Lower lobe of right lung (tissue), 2 donors: ENCODE measurements at regions not wholly inside any gene's neighbourhood (a gene's known extent, or its start where the extent isn't known, plus 50 kb on each side); places are given as distances from the start of the nearest gene placed in this dataset.

Experiments used
- ATAC-seq, 2 donors: fragments of 200-7000 bp; cut with Tn5 transposase; one replicate each; pipeline ENCODE4 v1.9.1; 2020 to 2022; ENCODE audit warnings: mild to moderate bottlenecking in 2 of 2, moderate library complexity in 2 of 2
- DNase-seq: peaks from one replicate; pipeline ENCODE4 v3.0.0-alpha.2; 2020
- H3K27ac ChIP-seq: fragments of 200-600 bp; one replicate; pipeline ENCODE4 v1.8.0; 2022
- H3K27me3 ChIP-seq: fragments of 200-600 bp; one replicate; pipeline ENCODE4 v1.8.0; 2022; ENCODE audit warnings: low read depth
- H3K36me3 ChIP-seq: fragments of 200-600 bp; one replicate; pipeline ENCODE4 v1.8.0; 2022; ENCODE audit warnings: mild to moderate bottlenecking
- H3K4me1 ChIP-seq: fragments of 200-600 bp; one replicate; pipeline ENCODE4 v1.8.0; 2022
- H3K4me3 ChIP-seq: fragments of 200-600 bp; one replicate; pipeline ENCODE4 v1.8.0; 2022; ENCODE audit warnings: mild to moderate bottlenecking
- H3K9me3 ChIP-seq: fragments of 200-600 bp; one replicate; pipeline ENCODE4 v1.8.0; 2022
- CTCF ChIP-seq: fragments of 200-600 bp; IDR thresholded peaks from one replicate; pipeline ENCODE4 v1.8.0; 2022; ENCODE audit warnings: antibody characterized with exemption, mild to moderate bottlenecking
- intact Hi-C: fragments of 100-400 bp; cut with DNase I; formaldehyde crosslinking; loops from one replicate; pipeline ENCODE4 v1.11.0; 2022
- donor health status: DM: no; HTN: yes; CAD: no; lungs with severe emphysema.

- Histone ChIP-seq H3K4me3 (no peak overlapping the region), H3K9me3 (no peaks in the 10 kb centered on the region), H3K27me3 (no peaks in the 10 kb centered on the region), H3K27ac (no peak overlapping the region), H3K4me1 (no peaks in the 10 kb centered on the region), H3K36me3 (no peaks in the 10 kb centered on the region)
- no peak for DNase-seq
- intact Hi-C loops: no loop called here
- no peak for ATAC-seq
- TF ChIP-seq CTCF: no peak
These were observed 516.6 kb downstream of the AGTPBP1 start for GRCh38 chr9:85225180-85225579.

GRCh38 chr9:85224729-85225128 is 517.0 kb downstream of the AGTPBP1 start:
- H3K4me3 ChIP-seq: no peak overlapping the region
- TF ChIP-seq CTCF: no peak
- ATAC-seq (no peak), DNase-seq (no peak)
- intact Hi-C loops: no loop called here
- H3K36me3 ChIP-seq: no peaks in the 10 kb centered on the region
- no peaks in the 10 kb centered on the region for H3K4me1 ChIP-seq
- H3K27me3 ChIP-seq: no peaks in the 10 kb centered on the region
- no peaks in the 10 kb centered on the region for H3K9me3 ChIP-seq
- no peak overlapping the region for H3K27ac ChIP-seq

GRCh38 chr9:85224301-85224700 is 517.5 kb downstream of the AGTPBP1 start:
- Histone ChIP-seq H3K27me3 (no peaks in the 10 kb centered on the region), H3K36me3 (no peaks in the 10 kb centered on the region), H3K4me1 (no peaks in the 10 kb centered on the region), H3K4me3 (no peak overlapping the region), H3K9me3 (no peaks in the 10 kb centered on the region), H3K27ac (no peak overlapping the region)
- DNase-seq: no peak
- no peak for TF ChIP-seq CTCF
- no peak for ATAC-seq
- intact Hi-C loops: no loop called here

- H3K4me1 ChIP-seq: no peaks in the 10 kb centered on the region
- H3K27ac ChIP-seq: no peak overlapping the region
- no peaks in the 10 kb centered on the region for H3K9me3 ChIP-seq
- no peaks in the 10 kb centered on the region for H3K36me3 ChIP-seq
- intact Hi-C loops: no loop called here
- H3K27me3 ChIP-seq: no peaks in the 10 kb centered on the region
- no peak overlapping the region for H3K4me3 ChIP-seq
- TF ChIP-seq CTCF: no peak
- ATAC-seq (no peak), DNase-seq (no peak)
These were observed 518.1 kb downstream of the AGTPBP1 start for GRCh38 chr9:85223506-85224125.

- TF ChIP-seq CTCF: no peak
- no peak overlapping the region for H3K27ac ChIP-seq
- H3K4me1 ChIP-seq: no peaks in the 10 kb centered on the region
- H3K27me3 ChIP-seq: no peaks in the 10 kb centered on the region
- H3K4me3 ChIP-seq: no peak overlapping the region
- no peaks in the 10 kb centered on the region for H3K9me3 ChIP-seq
- no peaks in the 10 kb centered on the region for H3K36me3 ChIP-seq
- DNase-seq (no peak), ATAC-seq (no peak)
- intact Hi-C loops: no loop called here
These were observed 525.2 kb downstream of the AGTPBP1 start for GRCh38 chr9:85216601-85217000.

- no peak for TF ChIP-seq CTCF
- Histone ChIP-seq H3K36me3 (no peaks in the 10 kb centered on the region), H3K27ac (no peak overlapping the region), H3K4me3 (no peak overlapping the region), H3K27me3 (no peaks in the 10 kb centered on the region), H3K4me1 (no peaks in the 10 kb centered on the region), H3K9me3 (no peaks in the 10 kb centered on the region)
- intact Hi-C loops: no loop called here
- ATAC-seq (no peak), DNase-seq (no peak)
These were observed 525.8 kb downstream of the AGTPBP1 start for GRCh38 chr9:85215961-85216360.
